ENCODE measurements at regions not wholly inside any gene's neighbourhood (a gene's known extent, or its start where the extent isn't known, plus 50 kb on each side); places are given as distances from the start of the nearest gene placed in this dataset.

GRCh38 chr3:106577241-106577640 lies 708.4 kb upstream of the CBLB start:
- TF ChIP-seq, protein P1, sequence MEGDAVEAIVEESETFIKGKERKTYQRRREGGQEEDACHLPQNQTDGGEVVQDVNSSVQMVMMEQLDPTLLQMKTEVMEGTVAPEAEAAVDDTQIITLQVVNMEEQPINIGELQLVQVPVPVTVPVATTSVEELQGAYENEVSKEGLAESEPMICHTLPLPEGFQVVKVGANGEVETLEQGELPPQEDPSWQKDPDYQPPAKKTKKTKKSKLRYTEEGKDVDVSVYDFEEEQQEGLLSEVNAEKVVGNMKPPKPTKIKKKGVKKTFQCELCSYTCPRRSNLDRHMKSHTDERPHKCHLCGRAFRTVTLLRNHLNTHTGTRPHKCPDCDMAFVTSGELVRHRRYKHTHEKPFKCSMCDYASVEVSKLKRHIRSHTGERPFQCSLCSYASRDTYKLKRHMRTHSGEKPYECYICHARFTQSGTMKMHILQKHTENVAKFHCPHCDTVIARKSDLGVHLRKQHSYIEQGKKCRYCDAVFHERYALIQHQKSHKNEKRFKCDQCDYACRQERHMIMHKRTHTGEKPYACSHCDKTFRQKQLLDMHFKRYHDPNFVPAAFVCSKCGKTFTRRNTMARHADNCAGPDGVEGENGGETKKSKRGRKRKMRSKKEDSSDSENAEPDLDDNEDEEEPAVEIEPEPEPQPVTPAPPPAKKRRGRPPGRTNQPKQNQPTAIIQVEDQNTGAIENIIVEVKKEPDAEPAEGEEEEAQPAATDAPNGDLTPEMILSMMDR (IDR thresholded peaks at IDR 0.05): no peak
- CTCF ChIA-PET: no interaction called here
- ATAC-seq (ENCODE audit: low read depth): no peak
- Mint-ChIP-seq H3K27me3 (no peaks in the 10 kb centered on the region), H3K36me3 (ENCODE audit: low read depth) (no peaks in the 10 kb centered on the region), H3K4me3 (no peak overlapping the region), H3K9me3 (no peaks in the 10 kb centered on the region), H3K27ac (no peak overlapping the region), H3K4me1 (no peaks in the 10 kb centered on the region)
- POLR2A ChIA-PET: no interaction called here
- no peak for DNase-seq
- intact Hi-C loops (cut with micrococcal nuclease): no loop called here

DNA sequence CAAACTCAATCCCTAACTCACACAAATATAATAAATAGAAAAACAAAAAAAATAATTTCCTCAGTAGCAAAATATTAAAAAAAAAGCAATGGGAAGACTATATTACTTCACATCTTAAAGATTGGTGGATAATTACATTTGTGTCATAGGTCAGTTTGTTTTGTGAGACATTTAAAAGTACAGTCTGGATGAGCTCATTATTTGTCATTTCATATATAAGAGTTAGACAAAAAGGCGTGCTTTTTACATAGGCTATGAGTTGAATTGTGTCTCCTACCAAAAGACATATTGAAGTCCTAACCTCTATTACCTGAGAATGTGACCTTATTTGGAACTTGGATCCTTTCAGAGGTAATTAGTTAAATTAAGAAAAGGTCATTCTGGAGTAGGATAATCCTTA lies 710.1 kb upstream of the CBLB start:
- ATAC-seq (ENCODE audit: low read depth) (no peak), DNase-seq (no peak)
- POLR2A ChIA-PET: no interaction called here
- Mint-ChIP-seq H3K4me3 (no peak overlapping the region), H3K4me1 (no peaks in the 10 kb centered on the region), H3K36me3 (ENCODE audit: low read depth) (no peaks in the 10 kb centered on the region), H3K27me3 (no peaks in the 10 kb centered on the region), H3K9me3 (no peaks in the 10 kb centered on the region), H3K27ac (no peak overlapping the region)
- intact Hi-C loops (cut with micrococcal nuclease): no loop called here
- CTCF ChIA-PET: no interaction called here
- TF ChIP-seq, protein P1 (IDR thresholded peaks at IDR 0.05): no peak

DNA sequence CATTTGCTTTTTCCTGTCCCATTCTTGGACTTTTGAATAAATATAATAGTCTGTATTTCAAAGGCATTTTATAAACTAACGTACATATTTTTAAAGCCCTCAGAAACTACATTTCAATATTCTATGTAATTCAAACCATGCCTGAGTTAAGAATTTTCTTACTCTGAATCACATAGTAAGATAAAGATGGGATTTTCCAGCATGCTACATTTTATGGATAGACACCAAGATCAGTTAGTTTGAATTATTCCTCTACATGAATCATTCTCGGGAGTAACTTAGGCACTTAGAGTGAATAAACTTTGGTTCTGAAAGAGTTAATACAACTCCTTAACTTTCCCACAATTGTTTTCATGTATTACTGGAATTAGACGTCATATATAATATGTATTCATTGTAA lies 713.3 kb upstream of the CBLB start:
- no peak overlapping the region for H3K27ac Mint-ChIP-seq
- H3K4me3 Mint-ChIP-seq: no peak overlapping the region
- ATAC-seq (ENCODE audit: low read depth) (no peak), DNase-seq (no peak)
- POLR2A ChIA-PET: no interaction called here
- TF ChIP-seq, protein P1 (IDR thresholded peaks at IDR 0.05): no peak
- no peaks in the 10 kb centered on the region for H3K36me3 Mint-ChIP-seq (ENCODE audit: low read depth)
- intact Hi-C loops (cut with micrococcal nuclease): no loop called here
- H3K27me3 Mint-ChIP-seq: no peaks in the 10 kb centered on the region
- H3K4me1 Mint-ChIP-seq: no peaks in the 10 kb centered on the region
- CTCF ChIA-PET: no interaction called here
- no peaks in the 10 kb centered on the region for H3K9me3 Mint-ChIP-seq

- POLR2A ChIA-PET: no interaction called here
- no peaks in the 10 kb centered on the region for H3K4me1 Mint-ChIP-seq
Observed at GRCh38 chr3:106587551-106587950, 718.7 kb upstream of the CBLB start.

DNA sequence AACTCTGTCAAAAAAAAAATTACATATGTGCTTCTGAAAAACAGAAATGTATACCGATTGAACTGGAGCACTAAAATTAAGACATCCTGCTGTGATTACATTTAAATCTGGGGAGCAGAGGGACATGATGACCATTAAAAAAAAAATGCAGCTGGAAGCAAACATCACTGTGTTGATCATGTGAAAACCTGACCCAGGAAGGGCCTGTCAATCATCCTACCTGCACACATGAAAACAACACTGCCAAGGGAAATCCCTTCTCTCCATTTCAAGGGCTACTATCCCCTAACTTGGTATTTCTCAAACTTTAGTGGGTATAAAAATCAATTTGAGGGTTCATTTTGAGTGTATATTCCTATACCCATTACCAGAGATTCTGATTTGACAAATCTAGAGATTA lies 719.9 kb upstream of the CBLB start:
- POLR2A ChIA-PET: no interaction called here
- H3K27me3 Mint-ChIP-seq: peaks cover 2% of the 10 kb centered on the region
- DNase-seq (no peak), ATAC-seq (ENCODE audit: low read depth) (no peak)
- TF ChIP-seq, protein P1 (IDR thresholded peaks at IDR 0.05): no peak
- intact Hi-C loops (cut with micrococcal nuclease): no loop called here
- peaks cover 6% of the 10 kb centered on the region for H3K4me1 Mint-ChIP-seq
- H3K27ac Mint-ChIP-seq: no peak overlapping the region
- CTCF ChIA-PET: no interaction called here
- no peak overlapping the region for H3K4me3 Mint-ChIP-seq
- no peaks in the 10 kb centered on the region for H3K36me3 Mint-ChIP-seq (ENCODE audit: low read depth)
- H3K9me3 Mint-ChIP-seq: peaks cover 13% of the 10 kb centered on the region

More at GRCh38 chr3:106587551-106587950, 718.7 kb upstream of the CBLB start:
- ATAC-seq (ENCODE audit: low read depth): no peak
- no peaks in the 10 kb centered on the region for H3K36me3 Mint-ChIP-seq (ENCODE audit: low read depth)
- no peak overlapping the region for H3K27ac Mint-ChIP-seq
- CTCF ChIA-PET: no interaction called here
- intact Hi-C loops (cut with micrococcal nuclease): no loop called here
- H3K27me3 Mint-ChIP-seq: peaks cover 2% of the 10 kb centered on the region
- no peak for DNase-seq
- H3K9me3 Mint-ChIP-seq: peaks cover 4% of the 10 kb centered on the region
- no peak overlapping the region for H3K4me3 Mint-ChIP-seq
- TF ChIP-seq, protein P1 (IDR thresholded peaks at IDR 0.05): no peak

Data from activated B cell treated with CpG ODN at 0.5 μM for 24 hours (primary cell).